Breast epithelium (tissue), 4 donors: ENCODE measurements at regions not wholly inside any gene's neighbourhood (a gene's known extent, or its start where the extent isn't known, plus 50 kb on each side); places are given as distances from the start of the nearest gene placed in this dataset.
"Not testable (repeated sequence)": the region's sequence is repeated elsewhere in the genome, so short reads cannot be mapped to it uniquely, and the experiment has no call there.

Experiments used
- DNase-seq, 2 donors: peaks; one replicate each; pipeline ENCODE4 v3.0.0-alpha.2; 2019; ENCODE audit warnings: low spot score in 2 of 2
- H3K27ac ChIP-seq, 2 donors: fragments of 200-600 bp; sonication (generic) in 1 of 2; one replicate each; pipeline ENCODE4 v1.5.1; 2016 to 2019; ENCODE audit warnings: mild to moderate bottlenecking in 1 of 2
- H3K27me3 ChIP-seq, 2 donors: fragments of 200-600 bp; sonication (generic) in 1 of 2; one replicate each; pipeline versions ENCODE4 v1.5.1 to v1.6.0; 2017 to 2019; ENCODE audit warnings: control low read depth in 1 of 2, mild to moderate bottlenecking in 1 of 2
- H3K36me3 ChIP-seq: fragments of 200-600 bp; one replicate; pipeline ENCODE4 v1.5.1; 2019
- H3K4me1 ChIP-seq, 2 donors: fragments of 200-600 bp; sonication (generic); one replicate each; pipeline ENCODE4 v1.5.1; 2016 to 2019; ENCODE audit warnings: control low read depth in 1 of 2
- H3K4me3 ChIP-seq, 3 donors: fragments of 200-600 bp; sonication (generic); 1 replicate in 2 of 3; 2 replicates in 1 of 3; pipeline ENCODE4 v1.5.1; 2016 to 2019; ENCODE audit warnings: mild to moderate bottlenecking in 3 of 3, moderate library complexity in 2 of 3
- H3K9me3 ChIP-seq, 2 donors: fragments of 200-600 bp; sonication (generic) in 1 of 2; one replicate each; pipeline ENCODE4 v1.5.1; 2016 to 2019; ENCODE audit warnings: control low read depth in 1 of 2
- POLR2A ChIP-seq: fragments of 450-650 bp; IDR thresholded peaks from one replicate; pipeline ENCODE4 v1.6.1; 2016; ENCODE audit warnings: antibody characterized with exemption, mild to moderate bottlenecking, moderate library complexity
- POLR2AphosphoS5 ChIP-seq, 3 donors: sonication (generic); formaldehyde crosslinking; IDR thresholded peaks; one replicate each; pipeline ENCODE4 v1.6.1; 2017; ENCODE audit warnings: antibody characterized with exemption in 3 of 3
- intact Hi-C: fragments of 100-400 bp; cut with DNase I; formaldehyde crosslinking; loops from one replicate; pipeline ENCODE4 v1.15.1; 2023; ENCODE audit warnings: low total_unique reads
- TF ChIP-seq, protein P1 (sequence below), 3 donors: fragments of 450-650 bp; IDR thresholded peaks; one replicate each; pipeline ENCODE4 v1.5.1; 2016 to 2017; ENCODE audit warnings: antibody characterized with exemption in 3 of 3, mild to moderate bottlenecking in 3 of 3, moderate library complexity in 3 of 3

GRCh38 chr4:152187693-152188092 lies 348.2 kb downstream of the FBXW7 start:
- Histone ChIP-seq H3K9me3 (no peaks in the 10 kb centered on the region), H3K4me1 (no peaks in the 10 kb centered on the region), H3K36me3 (no peaks in the 10 kb centered on the region), H3K27ac (no peak overlapping the region), H3K27me3 (no peaks in the 10 kb centered on the region), H3K4me3 (no peak overlapping the region)
- TF ChIP-seq POLR2A (no peak), POLR2AphosphoS5 (IDR thresholded peaks at IDR 0.05) (no peak)
- TF ChIP-seq, protein P1, sequence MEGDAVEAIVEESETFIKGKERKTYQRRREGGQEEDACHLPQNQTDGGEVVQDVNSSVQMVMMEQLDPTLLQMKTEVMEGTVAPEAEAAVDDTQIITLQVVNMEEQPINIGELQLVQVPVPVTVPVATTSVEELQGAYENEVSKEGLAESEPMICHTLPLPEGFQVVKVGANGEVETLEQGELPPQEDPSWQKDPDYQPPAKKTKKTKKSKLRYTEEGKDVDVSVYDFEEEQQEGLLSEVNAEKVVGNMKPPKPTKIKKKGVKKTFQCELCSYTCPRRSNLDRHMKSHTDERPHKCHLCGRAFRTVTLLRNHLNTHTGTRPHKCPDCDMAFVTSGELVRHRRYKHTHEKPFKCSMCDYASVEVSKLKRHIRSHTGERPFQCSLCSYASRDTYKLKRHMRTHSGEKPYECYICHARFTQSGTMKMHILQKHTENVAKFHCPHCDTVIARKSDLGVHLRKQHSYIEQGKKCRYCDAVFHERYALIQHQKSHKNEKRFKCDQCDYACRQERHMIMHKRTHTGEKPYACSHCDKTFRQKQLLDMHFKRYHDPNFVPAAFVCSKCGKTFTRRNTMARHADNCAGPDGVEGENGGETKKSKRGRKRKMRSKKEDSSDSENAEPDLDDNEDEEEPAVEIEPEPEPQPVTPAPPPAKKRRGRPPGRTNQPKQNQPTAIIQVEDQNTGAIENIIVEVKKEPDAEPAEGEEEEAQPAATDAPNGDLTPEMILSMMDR (IDR thresholded peaks at IDR 0.05): no peak
- no peak for DNase-seq
- intact Hi-C loops: no loop called here

DNA sequence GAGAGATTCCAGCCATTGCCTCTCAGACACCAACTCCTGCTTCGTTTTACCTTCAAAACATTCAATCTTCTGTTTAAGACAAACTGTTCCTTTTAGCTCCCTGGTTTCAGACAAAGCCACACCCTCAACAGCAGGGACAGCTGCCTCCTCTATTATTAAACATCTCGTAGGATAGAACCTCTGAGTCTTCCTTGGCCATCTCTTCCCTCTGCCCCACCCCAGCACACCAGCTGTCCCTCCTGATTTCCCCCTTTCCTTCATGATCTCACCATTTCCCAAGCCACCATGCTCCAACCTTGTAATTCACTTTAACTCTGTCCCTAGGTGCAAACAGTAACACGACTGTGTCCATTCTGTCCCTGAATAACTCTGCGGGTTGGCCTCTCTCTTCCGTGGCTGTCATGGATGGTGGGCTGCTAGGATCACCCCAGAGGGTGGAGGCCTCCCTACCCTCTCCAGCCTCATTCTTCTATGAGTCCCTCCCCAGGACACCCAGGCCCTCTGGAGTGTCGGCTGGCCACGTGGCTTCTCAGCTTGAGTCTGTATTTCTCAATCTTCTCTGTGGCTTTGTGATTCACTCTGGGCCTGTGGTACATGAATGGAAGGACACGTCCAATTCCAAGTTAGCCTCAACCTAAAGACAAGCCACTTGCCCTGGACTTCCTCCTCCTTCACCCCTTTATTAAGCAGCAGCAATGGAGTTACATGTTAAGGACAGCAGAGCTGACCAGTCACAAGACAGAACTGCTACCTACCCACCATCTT lies 349.9 kb downstream of the FBXW7 start:
- Histone ChIP-seq H3K27me3 (no peaks in the 10 kb centered on the region), H3K27ac (no peak overlapping the region), H3K4me1 (no peaks in the 10 kb centered on the region), H3K4me3 (no peak overlapping the region), H3K9me3 (no peaks in the 10 kb centered on the region), H3K36me3 (no peaks in the 10 kb centered on the region)
- intact Hi-C loops: no loop called here
- DNase-seq: no peak
- TF ChIP-seq POLR2AphosphoS5 (IDR thresholded peaks at IDR 0.05) (no peak), POLR2A (no peak)
- TF ChIP-seq, protein P1 (IDR thresholded peaks at IDR 0.05): no peak

DNA sequence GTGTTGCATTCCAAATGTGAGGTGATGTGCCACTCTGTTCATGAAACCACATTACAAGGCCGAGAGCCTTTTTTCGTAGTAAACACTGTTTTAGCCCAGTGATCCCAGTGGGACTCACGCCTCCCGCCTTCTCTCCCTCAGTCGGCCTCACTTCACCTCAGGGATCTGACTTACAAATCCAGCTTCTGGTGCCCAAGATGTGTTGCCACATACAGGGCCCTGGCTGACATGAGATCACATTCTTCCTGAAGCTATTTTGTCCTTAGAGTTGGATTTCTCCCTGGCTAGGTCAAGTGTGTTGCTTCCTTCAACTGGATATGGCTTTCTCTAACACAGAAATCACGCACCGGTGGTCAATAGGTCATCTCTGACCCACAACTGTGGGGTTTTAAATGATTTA lies 354.7 kb downstream of the FBXW7 start:
- TF ChIP-seq POLR2AphosphoS5 (IDR thresholded peaks at IDR 0.05): no peak
- Histone ChIP-seq H3K27ac (no peak overlapping the region), H3K9me3 (no peaks in the 10 kb centered on the region), H3K4me3 (no peak overlapping the region), H3K27me3 (no peaks in the 10 kb centered on the region), H3K4me1 (no peaks in the 10 kb centered on the region), H3K36me3 (no peaks in the 10 kb centered on the region)
- intact Hi-C loops: no loop called here
- DNase-seq: no peak

GRCh38 chr4:152180369-152180768 lies 355.5 kb downstream of the FBXW7 start:
- Histone ChIP-seq H3K36me3 (no peaks in the 10 kb centered on the region), H3K4me1 (no peaks in the 10 kb centered on the region), H3K9me3 (no peaks in the 10 kb centered on the region), H3K4me3 (no peak overlapping the region), H3K27ac (no peak overlapping the region), H3K27me3 (no peaks in the 10 kb centered on the region)
- intact Hi-C loops: no loop called here
- DNase-seq: no peak
- no peak for TF ChIP-seq POLR2A
- TF ChIP-seq, protein P1 (IDR thresholded peaks at IDR 0.05): no peak
- no peak for TF ChIP-seq POLR2AphosphoS5 (IDR thresholded peaks at IDR 0.05)

DNA sequence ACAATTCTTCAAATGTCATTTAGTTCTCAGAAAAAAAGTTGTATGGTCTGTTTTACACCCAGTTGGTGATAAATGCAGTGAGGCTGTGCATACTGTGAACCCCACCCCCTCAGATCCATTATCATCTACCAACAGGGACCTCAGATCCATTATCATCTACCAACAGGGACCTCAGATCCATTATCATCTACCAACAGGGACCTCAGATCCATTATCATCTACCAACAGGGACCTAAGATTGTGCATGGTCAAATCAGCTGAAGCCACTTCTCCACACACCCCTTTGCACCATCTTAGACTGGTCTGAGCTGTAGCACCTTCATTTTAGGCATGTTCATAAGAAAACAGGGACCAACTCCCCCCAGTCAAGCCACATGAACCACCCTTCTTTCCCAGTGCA lies 358.4 kb downstream of the FBXW7 start:
- H3K4me3 ChIP-seq, H3K27me3 ChIP-seq, H3K4me1 ChIP-seq, intact Hi-C loops, DNase-seq, H3K27ac ChIP-seq, H3K36me3 ChIP-seq, H3K9me3 ChIP-seq: not testable (repeated sequence)

DNA sequence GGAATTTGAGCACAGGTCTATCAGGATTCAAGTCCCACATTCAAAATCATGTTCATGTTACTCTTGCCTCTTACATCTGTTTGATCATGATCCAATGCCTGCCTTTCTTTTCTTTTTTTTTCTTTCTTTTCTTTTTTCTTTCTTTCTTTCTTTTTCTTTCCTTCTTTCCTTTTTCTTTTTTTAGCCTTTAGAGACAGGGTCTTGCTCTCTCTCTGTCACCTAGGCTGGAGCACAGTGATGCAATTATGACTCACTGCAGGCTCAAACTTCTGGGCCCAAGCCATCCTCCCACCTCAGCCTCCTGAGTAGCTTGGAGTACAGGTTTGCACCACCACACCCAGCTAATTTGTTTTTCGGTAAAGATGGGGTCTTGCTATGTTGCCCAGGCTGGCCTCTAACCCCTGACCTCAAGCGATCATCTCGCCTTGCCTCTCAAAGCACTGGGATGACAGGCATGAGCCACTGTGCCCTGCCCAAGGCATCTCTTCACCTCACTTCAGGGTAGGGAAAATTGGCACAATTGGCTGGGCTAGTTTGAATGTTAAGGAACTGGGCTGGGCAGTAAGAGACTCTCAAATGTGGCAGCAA lies 359.2 kb downstream of the FBXW7 start:
- Histone ChIP-seq H3K4me1 (no peaks in the 10 kb centered on the region), H3K27ac (no peak overlapping the region), H3K9me3 (no peaks in the 10 kb centered on the region), H3K36me3 (no peaks in the 10 kb centered on the region), H3K27me3 (no peaks in the 10 kb centered on the region), H3K4me3 (no peak overlapping the region)
- intact Hi-C loops: no loop called here
- TF ChIP-seq POLR2A: no peak
- no peak for TF ChIP-seq POLR2AphosphoS5 (IDR thresholded peaks at IDR 0.05)
- TF ChIP-seq, protein P1 (IDR thresholded peaks at IDR 0.05): no peak
- no peak for DNase-seq
